ENCODE measurements at regions not wholly inside any gene's neighbourhood (a gene's known extent, or its start where the extent isn't known, plus 50 kb on each side); places are given as distances from the start of the nearest gene placed in this dataset.

- no peak for DNase-seq
Measured at GRCh38 chr2:146079216-146079615, 1559.3 kb upstream of the ZEB2 start.

- no peak for DNase-seq
Measured at GRCh38 chr2:146077156-146077555, 1557.2 kb upstream of the ZEB2 start.

- DNase-seq, result no peak
Measured at GRCh38 chr2:146068051-146068450, 1548.1 kb upstream of the ZEB2 start.

DNA sequence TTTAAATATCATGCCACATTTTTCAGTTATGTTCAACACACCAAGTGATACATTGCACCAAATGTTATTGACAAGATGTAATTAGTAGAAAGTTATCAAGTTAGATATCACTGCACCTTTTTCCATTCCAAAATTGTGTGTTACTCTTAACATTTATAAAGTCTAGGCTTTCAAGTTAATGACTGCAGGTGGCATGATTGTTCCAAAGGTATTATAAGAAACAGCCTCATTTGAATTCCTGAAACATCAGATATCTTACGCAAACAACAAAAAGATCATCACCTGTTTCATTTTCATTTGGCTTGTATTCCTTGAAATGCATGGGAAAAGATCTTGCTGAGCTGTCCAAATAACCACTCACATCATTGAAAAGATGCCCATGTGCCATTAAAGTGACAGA lies 1528.2 kb upstream of the ZEB2 start:
- DNase-seq, result peak in 1 of 3 experiments; percentile 16

DNA sequence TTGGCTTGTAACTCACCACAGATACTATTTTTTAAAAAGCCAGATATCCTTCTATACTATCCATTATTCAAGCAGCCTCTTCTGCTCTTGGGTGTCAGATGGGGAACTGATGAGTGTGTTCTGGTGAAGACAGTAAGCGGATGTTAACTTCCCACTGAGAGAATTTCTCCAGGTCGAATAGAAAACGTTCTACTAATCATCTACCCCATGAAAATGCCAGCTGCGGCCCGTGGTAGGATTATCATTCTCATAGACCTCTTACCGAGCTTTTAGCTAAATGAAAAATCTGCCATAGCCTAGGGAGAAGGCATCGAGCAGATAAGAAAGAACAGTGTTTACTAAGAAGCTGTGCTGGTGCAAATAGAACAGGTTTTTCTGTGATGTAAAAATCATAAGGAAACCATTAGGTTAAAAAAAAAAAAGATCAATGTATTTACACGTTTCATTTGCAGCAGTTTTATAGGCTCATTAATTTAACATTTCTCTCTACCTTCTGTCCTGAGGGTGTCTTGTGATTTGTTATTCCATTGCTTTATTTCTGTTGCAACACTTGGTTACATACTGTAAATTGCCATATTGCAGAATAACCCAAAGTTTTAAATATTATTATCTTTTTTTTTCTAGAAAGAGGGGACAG lies 1521.5 kb upstream of the ZEB2 start:
- DNase-seq, result no peak

DNA sequence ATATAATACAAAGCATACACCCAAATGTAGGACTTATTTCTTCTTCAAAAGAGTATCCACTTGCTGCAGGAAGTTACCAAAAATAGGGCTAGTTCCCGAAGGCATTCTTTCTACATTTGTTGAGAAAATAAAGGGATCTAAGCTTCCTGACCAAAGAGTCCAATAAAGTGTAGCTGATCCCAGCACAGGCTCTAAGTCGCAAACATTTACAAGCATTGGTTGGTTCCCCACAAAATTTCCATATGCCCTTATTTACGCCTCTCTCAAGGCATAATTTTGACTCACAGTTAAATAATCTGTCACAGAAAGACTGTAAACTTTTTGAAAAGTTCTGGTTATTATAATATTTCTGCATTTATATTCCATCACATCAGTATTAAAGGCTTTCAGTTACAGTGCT lies 1520.1 kb upstream of the ZEB2 start:
- DNase-seq, result no peak

DNA sequence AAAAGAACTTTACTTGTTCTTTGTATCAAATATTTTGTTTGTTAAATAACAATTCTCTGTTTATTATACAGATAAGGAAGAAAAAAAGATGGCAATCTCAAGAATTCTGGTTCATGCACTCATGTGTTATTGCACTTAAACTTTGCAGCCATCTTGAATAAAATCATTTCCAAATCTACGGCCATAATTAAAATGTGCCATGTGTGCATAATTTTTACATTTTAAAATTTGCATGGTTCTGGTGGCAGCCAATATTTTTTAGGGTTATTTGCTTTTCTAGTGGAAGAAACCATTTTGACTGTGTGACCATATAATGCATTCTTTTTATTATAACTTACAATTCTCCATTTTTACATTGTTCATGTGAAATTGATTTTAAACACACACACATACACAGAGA lies 1518.1 kb upstream of the ZEB2 start:
- no peak for DNase-seq

DNA sequence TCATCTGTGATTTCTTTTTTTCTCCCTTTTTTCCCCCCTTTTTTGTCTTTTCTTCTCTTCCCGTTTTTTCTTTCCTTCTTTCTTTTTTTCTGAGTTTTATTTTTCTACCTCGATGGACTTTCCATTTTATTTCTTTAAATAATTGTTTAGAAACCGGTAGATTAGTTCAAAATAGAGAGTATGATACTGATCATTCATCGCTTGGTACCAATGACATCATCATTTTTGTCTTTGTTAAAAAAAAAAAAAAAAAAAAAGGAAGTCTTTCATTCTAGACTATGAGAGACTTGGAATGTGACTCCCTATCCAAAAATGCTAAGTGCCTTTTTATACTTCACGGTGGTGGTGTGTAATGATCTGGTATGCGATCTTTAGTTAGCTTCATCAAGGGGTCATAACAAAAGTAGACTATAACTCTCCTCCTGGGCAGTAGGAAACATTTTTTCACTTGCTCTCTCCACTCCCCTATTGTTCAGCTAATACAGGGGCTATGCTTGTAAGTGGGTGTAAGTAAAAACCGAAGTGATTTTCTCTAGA lies 1517.5 kb upstream of the ZEB2 start:
- no peak for DNase-seq

- DNase-seq, result no peak
Measured at GRCh38 chr2:146031158-146031557, 1511.2 kb upstream of the ZEB2 start.

DNA sequence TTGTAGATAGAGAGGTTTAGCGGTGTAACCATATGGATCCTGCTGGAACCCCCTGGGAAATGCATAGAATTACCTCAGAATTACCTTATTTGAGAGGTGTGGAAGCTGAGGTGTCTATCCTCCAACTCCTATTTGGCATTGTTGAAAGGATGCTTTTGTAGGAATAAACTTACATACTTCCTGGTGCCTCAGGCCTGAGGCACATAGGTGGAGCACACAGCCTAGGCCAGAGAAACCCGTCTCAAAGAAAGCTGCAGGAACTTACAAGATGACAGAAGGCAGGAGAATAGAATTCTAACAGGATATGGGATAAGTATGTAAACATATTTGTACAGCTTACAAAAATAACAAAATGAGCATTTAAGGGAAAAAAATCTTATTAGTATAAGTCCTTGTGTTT lies 1507.2 kb upstream of the ZEB2 start:
- DNase-seq, result no peak

GRCh38 chr2:146025519-146025918 lies 1505.6 kb upstream of the ZEB2 start:
- no peak for DNase-seq

DNA sequence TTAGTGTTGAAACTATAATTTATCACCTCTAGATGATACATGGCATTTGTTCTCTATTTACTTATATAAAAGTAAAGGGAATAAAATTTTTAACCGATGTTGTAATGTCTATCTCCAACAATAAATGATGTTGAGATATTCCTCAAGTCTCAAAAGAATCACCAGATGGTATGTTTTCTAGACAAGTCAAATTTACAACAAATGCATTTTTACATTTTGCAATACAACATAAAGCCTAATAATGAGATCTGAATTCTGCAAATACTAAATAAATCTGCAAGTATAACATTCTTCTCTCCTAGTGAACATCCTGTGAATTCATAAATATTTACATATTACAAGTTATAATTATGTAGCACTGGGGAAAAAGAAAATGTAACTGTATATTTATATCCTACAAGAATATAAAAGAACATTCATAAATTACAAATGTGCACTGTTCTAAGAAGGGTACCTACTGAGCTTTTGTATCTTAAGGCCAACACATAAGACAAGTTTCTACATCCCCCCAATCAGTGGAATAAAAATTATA lies 1504.4 kb upstream of the ZEB2 start:
- DNase-seq, result peak in 1 of 3 experiments; percentile 31

DNA sequence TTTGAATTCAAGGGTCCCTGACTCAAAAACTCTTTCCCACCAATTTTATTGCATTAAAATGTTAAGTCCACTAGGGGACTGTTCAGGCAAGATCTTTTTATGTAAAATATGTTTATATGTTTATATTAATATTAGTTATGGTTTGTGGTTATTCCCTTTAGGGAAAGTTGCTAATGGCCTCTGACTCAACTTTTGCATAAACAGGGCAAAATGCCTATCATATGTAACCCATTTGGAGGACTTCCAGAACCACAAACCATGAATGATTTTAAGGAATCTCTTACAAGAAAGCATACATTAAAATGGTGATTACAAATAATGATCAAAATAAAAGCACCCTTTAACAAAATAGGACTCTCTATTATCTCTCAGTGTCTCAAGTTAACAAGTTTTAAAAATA lies 1484.5 kb upstream of the ZEB2 start:
- DNase-seq, result no peak

DNA sequence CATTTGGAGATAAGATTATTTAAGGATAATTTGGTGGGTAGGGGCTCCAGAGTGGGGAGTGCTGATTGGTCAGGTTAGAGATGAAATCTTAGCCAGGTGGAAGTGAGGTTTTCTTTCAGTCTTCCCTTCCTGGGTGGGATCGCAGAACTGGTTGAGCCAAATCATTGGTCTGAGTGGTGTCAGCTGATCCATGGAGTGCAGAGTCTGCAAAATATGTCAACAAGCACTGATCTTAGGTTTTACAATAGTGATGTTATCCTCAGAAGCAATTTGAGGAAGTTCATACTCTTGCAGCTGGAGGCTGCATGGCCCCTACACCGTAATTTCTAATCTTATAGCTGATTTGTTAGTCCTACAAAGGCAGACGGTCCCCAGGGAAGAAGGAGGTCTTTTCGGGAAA lies 1483.4 kb upstream of the ZEB2 start:
- no peak for DNase-seq

DNA sequence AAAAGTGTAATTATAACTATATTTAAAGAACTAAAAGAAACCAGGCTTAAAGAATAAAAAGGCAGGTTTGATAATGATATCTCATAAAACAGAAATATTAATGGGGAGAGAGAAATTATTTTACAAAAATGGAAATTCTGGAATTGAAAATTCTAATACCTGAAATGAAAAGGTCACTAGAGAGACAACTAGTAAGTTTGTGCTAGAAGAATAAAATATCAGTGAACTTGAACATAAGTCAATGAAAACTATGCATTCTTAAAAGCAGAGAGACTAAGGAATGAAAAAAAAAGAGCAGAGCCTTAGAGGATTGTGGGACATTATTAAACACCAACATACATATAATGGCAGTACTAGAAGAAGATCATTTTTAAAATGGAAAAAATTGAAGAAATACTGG lies 1475.0 kb upstream of the ZEB2 start:
- no peak for DNase-seq

DNA sequence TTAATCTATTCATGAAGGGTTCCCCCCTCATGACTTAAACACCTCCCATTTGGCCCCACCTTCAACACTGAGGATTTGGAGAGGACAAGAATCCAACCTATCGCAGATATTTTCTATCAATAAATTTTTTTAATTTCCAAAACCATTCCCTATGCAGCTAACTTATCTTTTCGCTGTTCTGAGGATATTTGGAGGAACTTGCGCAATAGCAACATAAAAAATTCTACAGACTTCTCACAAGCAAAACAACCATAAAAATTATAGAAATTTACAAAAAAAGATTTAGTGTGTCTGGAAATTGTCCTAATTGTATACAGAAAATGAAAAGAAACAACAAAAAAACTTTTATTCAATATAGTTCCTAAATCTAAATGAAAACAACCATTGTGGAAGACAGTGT lies 1472.7 kb upstream of the ZEB2 start:
- DNase-seq, result no peak

GRCh38 chr2:145987793-145988192 lies 1467.9 kb upstream of the ZEB2 start:
- DNase-seq, result no peak

- no peak for DNase-seq
Measured at GRCh38 chr2:145985517-145985916, 1465.6 kb upstream of the ZEB2 start.

- peak in 1 of 3 experiments; percentile 46 for DNase-seq
Measured at GRCh38 chr2:145984580-145984979, 1464.7 kb upstream of the ZEB2 start.

GRCh38 chr2:145980318-145980717 lies 1460.4 kb upstream of the ZEB2 start:
- no peak for DNase-seq

DNA sequence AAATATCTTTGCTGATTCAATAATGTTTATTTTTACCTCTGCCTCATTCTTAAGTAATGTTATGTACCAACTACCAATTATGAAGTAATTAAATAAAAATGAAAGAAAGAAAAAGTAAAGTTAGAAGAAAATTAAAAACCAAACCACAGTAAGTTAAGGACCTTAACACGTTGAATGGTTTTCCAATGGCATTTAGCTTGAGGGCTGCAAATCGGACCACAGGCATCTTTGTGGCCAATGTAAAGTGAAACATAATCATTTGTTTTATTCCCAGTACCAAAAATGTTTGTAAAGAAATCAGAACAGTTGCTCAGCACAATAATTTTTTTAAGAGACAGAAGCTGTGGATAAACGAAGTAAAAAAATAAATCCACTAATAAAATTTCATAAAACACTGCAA lies 1455.5 kb upstream of the ZEB2 start:
- no peak for DNase-seq

DNA sequence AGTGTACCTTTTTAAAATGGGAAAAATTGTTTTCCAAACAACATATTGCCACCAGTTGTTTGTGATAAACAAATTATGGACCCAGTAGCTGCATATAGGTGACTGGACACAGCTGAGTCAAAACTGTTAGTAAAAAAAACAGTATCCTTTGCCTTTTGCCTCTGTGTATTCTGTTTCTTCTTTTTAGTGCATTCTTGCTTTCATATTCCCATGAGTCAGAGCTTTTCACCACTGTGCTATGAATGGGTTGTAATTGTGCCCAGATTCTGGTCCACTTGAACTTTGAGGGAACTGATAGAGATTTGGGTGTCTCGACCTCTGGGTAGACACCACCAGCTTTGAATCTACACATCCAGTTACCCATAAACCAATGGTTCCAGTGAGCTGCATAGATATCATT lies 1441.9 kb upstream of the ZEB2 start:
- no peak for DNase-seq

DNA sequence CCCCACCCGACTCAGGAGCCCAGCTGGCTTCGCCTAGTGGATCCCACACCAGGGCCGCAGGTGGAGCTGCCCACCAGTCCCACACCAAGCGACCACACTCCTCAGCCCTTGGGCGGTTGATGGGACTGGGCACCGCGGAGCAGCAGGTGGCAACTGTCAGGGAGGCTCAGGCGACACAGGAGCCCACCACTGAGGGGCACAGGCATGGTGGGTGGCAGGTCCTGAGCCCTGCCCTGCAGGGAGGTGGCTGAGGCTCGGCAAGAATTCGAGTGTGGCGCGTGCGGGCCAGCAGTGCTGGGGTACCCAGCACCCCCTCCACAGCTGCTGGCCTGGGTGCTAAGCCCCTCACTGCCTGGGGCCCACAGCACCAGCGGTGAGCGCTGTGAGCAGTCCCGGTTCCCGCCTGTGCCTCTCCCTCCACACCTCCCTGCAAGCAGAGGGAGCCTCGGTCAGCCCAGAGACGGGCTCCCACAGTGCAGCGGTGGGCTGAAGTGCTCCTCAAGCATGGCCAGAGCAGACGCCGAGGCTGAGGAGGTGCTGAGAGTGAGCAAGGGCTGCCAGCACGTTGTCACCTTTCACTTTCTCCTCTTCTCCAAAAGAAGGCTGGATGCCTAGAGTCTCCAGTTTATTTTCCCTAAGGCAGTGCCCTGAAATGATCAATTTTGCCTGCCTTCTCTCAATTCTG lies 1440.7 kb upstream of the ZEB2 start:
- no peak for DNase-seq

- DNase-seq, result no peak
Measured at GRCh38 chr2:145958611-145959010, 1438.7 kb upstream of the ZEB2 start.

DNA sequence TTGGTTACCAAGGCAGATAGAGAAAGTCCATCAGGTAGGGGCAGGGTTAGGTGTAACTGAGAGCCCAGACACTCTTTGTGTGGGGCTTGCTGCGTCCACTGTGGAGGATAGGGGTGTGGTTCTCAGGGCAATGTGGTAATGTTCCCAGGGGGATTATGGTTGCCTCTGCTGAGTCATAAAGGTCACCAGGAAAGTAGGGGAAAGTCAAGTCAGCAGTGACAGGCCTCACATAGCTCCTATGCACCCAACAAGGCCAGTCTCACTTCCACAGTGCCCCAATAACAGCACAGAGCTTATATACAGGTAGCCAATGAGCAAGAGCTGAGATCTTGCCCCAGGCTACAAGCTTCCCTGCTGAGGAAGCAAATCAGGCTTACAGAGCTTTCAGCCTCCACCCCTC lies 1438.0 kb upstream of the ZEB2 start:
- DNase-seq, result no peak
